HEK293 (cell line): ENCODE measurements at regions not wholly inside any gene's neighbourhood (a gene's known extent, or its start where the extent isn't known, plus 50 kb on each side); places are given as distances from the start of the nearest gene placed in this dataset.

Experiments used
- CTCF ChIP-seq: fragments of 450-650 bp; formaldehyde crosslinking; IDR thresholded peaks from 2 replicates; pipeline ENCODE4 v1.5.1; 2016; ENCODE audit warnings: missing biosample characterization, missing genetic modification characterization
- ZBTB1 ChIP-seq: fragments of 450-650 bp; formaldehyde crosslinking; IDR thresholded peaks from 2 replicates; pipeline ENCODE4 v1.5.1; 2016; ENCODE audit warnings: missing biosample characterization, missing genetic modification characterization
- ZNF274 ChIP-seq, 2 experiments: fragments of 200-500 bp in 1 of 2; fragments of 450-650 bp in 1 of 2; sonication (Bioruptor generic) in 1 of 2; formaldehyde crosslinking in 1 of 2; IDR thresholded peaks; 2 replicates each; pipeline versions ENCODE4 v1.5.1 to v1.6.1; 2014 to 2016; ENCODE audit warnings: borderline replicate concordance in 1 of 2, inconsistent platforms in 1 of 2, low read length in 1 of 2, missing biosample characterization in 1 of 2, missing genetic modification characterization in 1 of 2
- TF ChIP-seq, protein P1 (sequence below): fragments of 450-650 bp; formaldehyde crosslinking; IDR thresholded peaks from 2 replicates; pipeline ENCODE4 v1.5.1; 2016; ENCODE audit warnings: missing biosample characterization, missing genetic modification characterization, borderline replicate concordance
- TF ChIP-seq, protein P2 (sequence below): IDR thresholded peaks from 2 replicates; pipeline ENCODE4 v1.6.1; 2011; ENCODE audit warnings: mild to moderate bottlenecking, low read depth, low read length, borderline replicate concordance

DNA sequence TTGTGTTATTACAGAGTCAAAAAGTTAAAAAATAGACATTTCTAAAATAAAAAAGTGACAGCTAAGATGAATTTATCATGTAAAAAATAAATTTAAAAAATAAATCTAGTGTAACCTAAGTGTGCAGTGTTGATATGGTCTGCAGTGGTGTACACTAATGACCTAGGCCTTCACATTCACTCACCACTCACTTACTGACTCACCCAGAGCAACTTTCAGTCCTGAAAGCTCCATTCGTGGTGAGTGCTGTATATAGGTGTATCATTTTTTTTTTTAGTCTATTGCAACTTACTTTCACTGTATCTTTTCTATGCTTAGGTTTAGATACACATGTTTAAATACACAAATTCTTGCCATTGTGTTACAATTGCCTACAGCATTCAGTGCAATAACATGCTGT, 459.4 kb upstream of the ROBO1 start:
- TF ChIP-seq CTCF (tag by site-specific recombination) (no peak), ZNF274 (IDR thresholded peaks at IDR 0.05; ENCODE audit: low read length) (no peak), ZNF274 (tag by site-specific recombination; IDR thresholded peaks at IDR 0.05; ENCODE audit: borderline replicate concordance) (no peak), ZBTB1 (no peak)
- TF ChIP-seq, protein P1, sequence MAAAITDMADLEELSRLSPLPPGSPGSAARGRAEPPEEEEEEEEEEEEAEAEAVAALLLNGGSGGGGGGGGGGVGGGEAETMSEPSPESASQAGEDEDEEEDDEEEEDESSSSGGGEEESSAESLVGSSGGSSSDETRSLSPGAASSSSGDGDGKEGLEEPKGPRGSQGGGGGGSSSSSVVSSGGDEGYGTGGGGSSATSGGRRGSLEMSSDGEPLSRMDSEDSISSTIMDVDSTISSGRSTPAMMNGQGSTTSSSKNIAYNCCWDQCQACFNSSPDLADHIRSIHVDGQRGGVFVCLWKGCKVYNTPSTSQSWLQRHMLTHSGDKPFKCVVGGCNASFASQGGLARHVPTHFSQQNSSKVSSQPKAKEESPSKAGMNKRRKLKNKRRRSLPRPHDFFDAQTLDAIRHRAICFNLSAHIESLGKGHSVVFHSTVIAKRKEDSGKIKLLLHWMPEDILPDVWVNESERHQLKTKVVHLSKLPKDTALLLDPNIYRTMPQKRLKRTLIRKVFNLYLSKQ (tag by site-specific recombination), result no peak
- TF ChIP-seq, protein P2, sequence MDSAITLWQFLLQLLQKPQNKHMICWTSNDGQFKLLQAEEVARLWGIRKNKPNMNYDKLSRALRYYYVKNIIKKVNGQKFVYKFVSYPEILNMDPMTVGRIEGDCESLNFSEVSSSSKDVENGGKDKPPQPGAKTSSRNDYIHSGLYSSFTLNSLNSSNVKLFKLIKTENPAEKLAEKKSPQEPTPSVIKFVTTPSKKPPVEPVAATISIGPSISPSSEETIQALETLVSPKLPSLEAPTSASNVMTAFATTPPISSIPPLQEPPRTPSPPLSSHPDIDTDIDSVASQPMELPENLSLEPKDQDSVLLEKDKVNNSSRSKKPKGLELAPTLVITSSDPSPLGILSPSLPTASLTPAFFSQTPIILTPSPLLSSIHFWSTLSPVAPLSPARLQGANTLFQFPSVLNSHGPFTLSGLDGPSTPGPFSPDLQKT, result no peak
